Suprapubic skin (tissue), 4 donors: ENCODE measurements at regions not wholly inside any gene's neighbourhood (a gene's known extent, or its start where the extent isn't known, plus 50 kb on each side); places are given as distances from the start of the nearest gene placed in this dataset.

Experiments used
- DNase-seq, 2 donors: peaks; one replicate each; pipeline ENCODE4 v3.0.0-alpha.2; 2019; ENCODE audit warnings: low spot score in 2 of 2
- H3K27ac ChIP-seq: fragments of 200-600 bp; sonication (generic); one replicate; pipeline ENCODE4 v1.5.1; 2019
- H3K27me3 ChIP-seq: fragments of 200-600 bp; sonication (generic); one replicate; pipeline ENCODE4 v1.5.1; 2019
- H3K36me3 ChIP-seq: fragments of 200-600 bp; sonication (generic); one replicate; pipeline ENCODE4 v1.5.1; 2019
- H3K4me1 ChIP-seq: fragments of 200-600 bp; sonication (generic); one replicate; pipeline ENCODE4 v1.5.1; 2019
- H3K4me3 ChIP-seq: fragments of 200-600 bp; sonication (generic); one replicate; pipeline ENCODE4 v1.5.1; 2019; ENCODE audit warnings: mild to moderate bottlenecking
- H3K9me3 ChIP-seq: fragments of 200-600 bp; sonication (generic); one replicate; pipeline ENCODE4 v1.5.1; 2019
- EP300 ChIP-seq: sonication (generic); formaldehyde crosslinking; IDR thresholded peaks from one replicate; pipeline ENCODE4 v1.6.1; 2017; ENCODE audit warnings: antibody characterized with exemption
- POLR2A ChIP-seq, 2 donors: fragments of 450-650 bp; IDR thresholded peaks; one replicate each; pipeline ENCODE4 v1.6.1; 2017; ENCODE audit warnings: antibody characterized with exemption in 2 of 2, mild to moderate bottlenecking in 2 of 2, moderate library complexity in 2 of 2
- POLR2AphosphoS5 ChIP-seq, 3 donors: sonication (generic); formaldehyde crosslinking; IDR thresholded peaks; one replicate each; pipeline ENCODE4 v1.6.1; 2017; ENCODE audit warnings: antibody characterized with exemption in 3 of 3
- WGBS: methylation state at CpG from one replicate; pipeline ENCODE4 v1.1.5; 2018; 5-methylcytosine and 5-hydroxymethylcytosine counted together
- TF ChIP-seq, protein P1 (sequence below), 2 donors: fragments of 200-600 bp in 1 of 2; fragments of 450-650 bp in 1 of 2; sonication (generic) in 1 of 2; IDR thresholded peaks; one replicate each; pipeline ENCODE4 v1.5.1; 2016 to 2019; ENCODE audit warnings: antibody characterized with exemption in 2 of 2, mild to moderate bottlenecking in 1 of 2, moderate library complexity in 1 of 2

DNA sequence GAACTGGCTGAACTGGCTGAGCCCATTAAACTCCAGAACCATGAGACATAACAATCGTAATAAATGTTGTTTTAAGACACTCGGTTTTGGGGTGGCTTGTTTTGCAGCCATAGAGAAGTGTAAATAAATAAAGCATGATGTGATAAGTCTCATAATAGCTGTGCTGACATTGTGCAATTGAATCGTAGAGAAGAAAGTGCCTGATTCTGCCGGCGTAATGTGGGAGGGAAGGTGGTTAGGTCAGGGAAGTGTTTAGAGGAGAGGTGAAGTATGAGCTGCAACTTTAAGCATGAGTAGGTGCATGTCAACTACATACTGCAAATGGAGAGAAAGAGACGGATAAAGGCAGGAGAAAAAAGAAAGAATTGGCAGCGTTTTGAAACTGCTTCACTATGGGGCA, 217.1 kb downstream of the BLID start:
- Histone ChIP-seq H3K36me3 (no peaks in the 10 kb centered on the region), H3K27ac (no peak overlapping the region), H3K4me3 (no peak overlapping the region), H3K27me3 (no peaks in the 10 kb centered on the region), H3K4me1 (no peaks in the 10 kb centered on the region), H3K9me3 (no peaks in the 10 kb centered on the region)
- TF ChIP-seq POLR2A (IDR thresholded peaks at IDR 0.05) (no peak), POLR2AphosphoS5 (IDR thresholded peaks at IDR 0.05) (no peak), EP300 (no peak)
- TF ChIP-seq, protein P1, sequence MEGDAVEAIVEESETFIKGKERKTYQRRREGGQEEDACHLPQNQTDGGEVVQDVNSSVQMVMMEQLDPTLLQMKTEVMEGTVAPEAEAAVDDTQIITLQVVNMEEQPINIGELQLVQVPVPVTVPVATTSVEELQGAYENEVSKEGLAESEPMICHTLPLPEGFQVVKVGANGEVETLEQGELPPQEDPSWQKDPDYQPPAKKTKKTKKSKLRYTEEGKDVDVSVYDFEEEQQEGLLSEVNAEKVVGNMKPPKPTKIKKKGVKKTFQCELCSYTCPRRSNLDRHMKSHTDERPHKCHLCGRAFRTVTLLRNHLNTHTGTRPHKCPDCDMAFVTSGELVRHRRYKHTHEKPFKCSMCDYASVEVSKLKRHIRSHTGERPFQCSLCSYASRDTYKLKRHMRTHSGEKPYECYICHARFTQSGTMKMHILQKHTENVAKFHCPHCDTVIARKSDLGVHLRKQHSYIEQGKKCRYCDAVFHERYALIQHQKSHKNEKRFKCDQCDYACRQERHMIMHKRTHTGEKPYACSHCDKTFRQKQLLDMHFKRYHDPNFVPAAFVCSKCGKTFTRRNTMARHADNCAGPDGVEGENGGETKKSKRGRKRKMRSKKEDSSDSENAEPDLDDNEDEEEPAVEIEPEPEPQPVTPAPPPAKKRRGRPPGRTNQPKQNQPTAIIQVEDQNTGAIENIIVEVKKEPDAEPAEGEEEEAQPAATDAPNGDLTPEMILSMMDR (IDR thresholded peaks at IDR 0.05): no peak
- DNase-seq: no peak
- WGBS: 75% methylated on average over 7 of the region's 7 CpGs

DNA sequence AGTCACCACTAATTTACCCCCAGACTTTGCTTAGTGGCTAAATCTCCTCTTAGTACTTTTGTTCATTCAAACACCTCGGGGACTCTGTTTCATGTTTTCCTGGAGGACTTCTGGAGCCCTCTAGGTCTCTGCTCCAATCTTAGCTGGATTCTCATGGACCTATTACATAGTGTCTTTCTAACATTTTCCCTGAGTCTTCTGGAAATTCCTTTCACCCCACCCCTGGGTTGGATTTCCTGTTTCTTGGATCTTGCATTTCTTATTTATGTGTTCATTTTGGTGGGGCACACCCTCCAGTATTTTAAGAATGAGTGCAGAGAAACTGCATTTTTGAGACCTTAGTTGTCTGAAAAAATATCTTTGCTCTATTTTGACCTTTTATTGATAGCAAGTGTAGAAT, 220.1 kb downstream of the BLID start:
- WGBS: 53% methylated on average over 1 of the region's 1 CpG
- H3K36me3 ChIP-seq: no peaks in the 10 kb centered on the region
- H3K4me3 ChIP-seq: no peak overlapping the region
- no peaks in the 10 kb centered on the region for H3K9me3 ChIP-seq
- no peaks in the 10 kb centered on the region for H3K27me3 ChIP-seq
- peaks cover 6% of the 10 kb centered on the region for H3K4me1 ChIP-seq
- TF ChIP-seq, protein P1 (IDR thresholded peaks at IDR 0.05): no peak
- no peak for TF ChIP-seq POLR2A (IDR thresholded peaks at IDR 0.05)
- no peak for TF ChIP-seq POLR2AphosphoS5 (IDR thresholded peaks at IDR 0.05)
- no peak for TF ChIP-seq EP300
- no peak overlapping the region for H3K27ac ChIP-seq
- DNase-seq: no peak

GRCh38 chr11:121894581-121894980, 221.4 kb downstream of the BLID start:
- 79% methylated on average over 3 of the region's 3 CpGs for WGBS
- TF ChIP-seq POLR2A (IDR thresholded peaks at IDR 0.05): no peak
- no peak for TF ChIP-seq EP300
- TF ChIP-seq, protein P1 (IDR thresholded peaks at IDR 0.05): no peak
- TF ChIP-seq POLR2AphosphoS5 (IDR thresholded peaks at IDR 0.05): no peak

DNA sequence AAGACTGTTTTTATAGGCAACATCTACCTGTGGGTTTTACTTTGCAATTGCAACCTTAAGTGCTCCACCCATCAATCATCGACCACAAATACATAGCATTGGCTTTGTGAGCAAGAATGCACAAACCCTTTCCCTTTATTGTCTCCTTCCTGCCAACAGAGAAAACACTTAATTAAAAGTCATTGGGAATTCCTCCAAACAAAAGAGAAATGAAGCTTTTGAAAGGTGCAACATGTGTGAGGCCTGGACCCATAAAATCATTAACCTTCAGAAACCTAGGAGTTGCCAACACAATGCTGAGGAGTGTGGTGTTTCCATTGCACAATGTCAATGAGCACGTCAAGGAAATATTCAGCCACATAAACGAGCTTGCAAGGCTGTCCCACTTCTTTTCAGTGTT, 223.2 kb downstream of the BLID start:
- Histone ChIP-seq H3K9me3 (no peaks in the 10 kb centered on the region), H3K36me3 (no peaks in the 10 kb centered on the region), H3K27me3 (no peaks in the 10 kb centered on the region), H3K27ac (no peak overlapping the region), H3K4me3 (no peak overlapping the region), H3K4me1 (peaks cover 11% of the 10 kb centered on the region)
- 65% methylated on average over 3 of the region's 3 CpGs for WGBS
- TF ChIP-seq EP300: no peak
- TF ChIP-seq POLR2A (IDR thresholded peaks at IDR 0.05): no peak
- peak in 1 of 3 donors; percentile 35 for TF ChIP-seq POLR2AphosphoS5 (IDR thresholded peaks at IDR 0.05)
- TF ChIP-seq, protein P1 (IDR thresholded peaks at IDR 0.05): no peak
- no peak for DNase-seq

More at GRCh38 chr11:121894581-121894980, 221.4 kb downstream of the BLID start:
- DNase-seq: no peak
- Histone ChIP-seq H3K4me1 (peaks cover 11% of the 10 kb centered on the region), H3K4me3 (no peak overlapping the region), H3K27ac (no peak overlapping the region), H3K36me3 (no peaks in the 10 kb centered on the region), H3K9me3 (no peaks in the 10 kb centered on the region), H3K27me3 (no peaks in the 10 kb centered on the region)

DNA sequence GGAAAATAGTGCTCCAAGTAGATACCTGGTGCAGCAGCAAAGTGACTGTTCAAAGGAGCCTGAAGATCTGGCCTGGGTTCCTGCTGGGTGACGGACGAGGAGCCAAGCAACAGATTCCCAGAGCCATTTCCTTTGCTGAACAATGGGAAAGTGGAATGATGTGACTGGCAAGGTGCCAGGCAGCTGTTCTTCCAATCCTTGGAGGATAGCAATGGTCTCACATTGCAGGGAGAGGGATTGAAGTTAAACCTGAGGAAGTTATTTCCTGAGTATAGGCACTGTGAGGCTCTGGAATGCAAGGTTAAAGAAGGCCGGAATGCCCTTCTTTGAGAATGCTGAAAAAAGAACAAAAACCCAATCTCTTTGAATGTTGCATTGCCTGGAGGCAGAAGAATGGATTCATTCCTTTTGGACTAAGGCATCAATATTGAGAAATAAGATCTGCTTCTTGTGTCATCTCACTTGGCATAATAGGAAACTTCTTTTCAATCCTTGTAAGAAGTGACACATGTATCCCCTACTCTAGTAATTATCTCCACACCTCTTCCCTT, 223.8 kb downstream of the BLID start:
- DNase-seq: peak in 1 of 2 donors; percentile 67
- WGBS: 37% methylated on average over 3 of the region's 3 CpGs
- Histone ChIP-seq H3K4me3 (no peak overlapping the region), H3K36me3 (no peaks in the 10 kb centered on the region), H3K4me1 (peaks cover 11% of the 10 kb centered on the region), H3K27ac (no peak overlapping the region), H3K9me3 (no peaks in the 10 kb centered on the region), H3K27me3 (no peaks in the 10 kb centered on the region)
- TF ChIP-seq, protein P1 (IDR thresholded peaks at IDR 0.05): no peak
- TF ChIP-seq POLR2A (IDR thresholded peaks at IDR 0.05): no peak
- no peak for TF ChIP-seq EP300
- peak in 2 of 3 donors; percentile 32 to 54 for TF ChIP-seq POLR2AphosphoS5 (IDR thresholded peaks at IDR 0.05)
